ENCODE measurements at regions not wholly inside any gene's neighbourhood (a gene's known extent, or its start where the extent isn't known, plus 50 kb on each side); places are given as distances from the start of the nearest gene placed in this dataset.

- DNase-seq (ENCODE audit: low read depth, low spot score) = no peak
These were observed 240.3 kb downstream of the FAM76B start for GRCh38 chr11:95549301-95549700.

- DNase-seq (ENCODE audit: low read depth, low spot score) = no peak
These were observed 241.2 kb downstream of the FAM76B start for GRCh38 chr11:95548416-95548815.

DNA sequence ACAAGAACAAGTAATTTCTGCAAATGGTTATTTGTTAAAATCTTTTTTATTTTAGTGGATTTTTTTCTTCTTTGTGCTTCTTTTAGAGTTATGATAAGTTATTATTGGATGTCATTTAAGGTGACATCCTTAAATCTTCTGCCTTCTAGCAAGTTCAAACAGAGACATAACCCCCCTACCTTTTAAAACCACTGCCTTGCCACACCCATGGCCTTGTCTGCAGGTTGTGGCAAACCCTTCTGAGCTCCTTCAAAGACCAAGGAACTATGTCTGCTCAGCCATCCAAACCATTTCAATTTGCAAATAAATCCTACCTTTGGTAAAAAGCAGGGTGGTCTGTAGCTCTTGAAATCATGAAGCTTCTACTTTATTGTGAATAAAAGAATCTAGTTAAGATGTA is 241.6 kb downstream of the FAM76B start:
- no peak for DNase-seq (ENCODE audit: low read depth, low spot score)

- no peak for DNase-seq (ENCODE audit: low read depth, low spot score)
These were observed 242.4 kb downstream of the FAM76B start for GRCh38 chr11:95547186-95547585.

DNA sequence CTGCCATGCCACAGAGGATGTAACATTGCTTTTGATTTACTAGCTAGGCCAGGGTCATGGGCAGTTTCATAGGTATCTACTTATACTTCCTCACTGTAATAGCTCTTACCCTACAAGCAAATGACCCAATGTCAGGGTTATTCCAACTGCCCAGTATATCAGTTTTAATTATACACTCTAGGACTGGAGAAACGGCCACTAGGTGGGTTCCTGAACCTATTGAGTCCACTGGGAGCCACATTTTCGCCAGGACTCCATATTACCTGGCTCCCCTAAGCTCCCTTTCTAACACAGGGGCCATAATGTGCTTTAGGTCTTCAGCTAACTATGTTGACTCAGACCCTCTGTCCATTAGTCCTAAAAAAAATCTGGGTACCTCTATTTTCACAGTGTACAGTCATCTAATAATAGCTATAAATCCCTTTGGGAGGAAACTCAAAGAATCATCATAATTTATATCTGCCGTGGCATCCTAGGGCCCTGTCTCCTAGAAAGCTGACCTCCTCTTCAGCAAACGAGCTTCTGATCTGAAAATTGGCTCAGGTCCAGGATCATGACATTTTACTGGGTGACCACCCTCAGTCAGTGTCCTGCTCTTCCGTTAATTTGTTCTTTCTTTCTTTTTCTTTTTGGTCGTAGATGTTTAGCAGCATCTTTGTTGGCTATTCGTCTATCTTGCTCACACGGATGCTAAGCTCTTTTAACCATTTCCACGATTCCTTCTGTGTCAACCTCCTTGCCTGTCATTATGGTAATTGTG is 244.3 kb downstream of the FAM76B start:
- DNase-seq (ENCODE audit: low read depth, low spot score) = no peak

DNA sequence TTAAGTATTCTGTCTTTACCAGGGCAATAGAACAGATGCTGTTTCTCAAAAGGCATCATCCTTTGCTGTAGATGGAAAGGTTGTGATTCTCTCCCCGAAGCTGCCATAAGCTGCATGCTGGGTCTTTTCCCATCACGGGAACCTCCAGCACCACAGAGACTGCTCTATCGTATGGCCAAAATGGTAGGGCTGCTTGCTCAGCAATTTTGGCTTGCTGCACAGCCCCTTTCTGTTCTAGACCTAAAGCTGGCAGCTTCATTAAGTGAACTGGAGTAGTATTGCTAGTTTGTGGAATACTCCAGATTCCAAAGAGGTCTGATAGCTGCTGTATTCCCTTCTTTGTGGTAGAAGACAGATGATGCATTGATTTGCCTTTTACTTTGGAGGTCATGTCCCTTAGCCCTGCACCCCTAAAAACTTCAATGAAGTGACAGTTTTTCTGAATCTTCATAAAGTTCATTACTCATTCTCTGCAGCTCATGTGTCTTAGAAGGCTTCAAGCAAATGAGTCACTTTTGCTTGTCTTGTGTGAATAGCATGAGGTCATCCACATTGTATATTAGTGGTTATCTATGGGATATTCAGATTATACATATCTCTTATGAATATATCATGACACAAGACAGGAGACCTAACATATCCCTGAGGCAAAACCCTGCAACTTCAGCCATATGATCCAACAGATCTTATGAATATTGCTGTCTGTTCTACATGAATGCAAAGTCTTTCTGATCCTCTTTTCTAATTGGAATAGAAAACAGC is 245.3 kb downstream of the FAM76B start:
- DNase-seq (ENCODE audit: low read depth, low spot score) = no peak

GRCh38 chr11:95542868-95543551 is 246.6 kb downstream of the FAM76B start:
- DNase-seq (ENCODE audit: low read depth, low spot score) = no peak

DNA sequence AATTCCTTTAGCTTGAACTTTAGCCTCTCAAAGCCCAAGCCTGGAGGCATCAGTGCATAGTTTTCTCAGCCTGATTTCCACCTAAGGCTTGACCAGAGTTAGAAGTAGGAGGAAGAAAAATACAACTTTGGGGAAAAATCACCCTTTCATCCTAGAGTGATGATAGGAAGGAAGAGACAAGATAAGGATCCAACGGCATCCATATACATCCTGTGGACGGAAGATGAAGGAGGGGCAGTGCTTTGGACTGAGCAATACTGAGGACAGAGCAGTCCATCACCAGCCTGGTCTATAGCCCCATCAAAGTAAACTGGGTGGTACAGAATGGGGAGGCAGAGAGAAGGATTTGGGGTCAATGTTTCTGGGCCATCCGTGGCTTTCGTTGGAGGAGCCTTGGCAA is 247.9 kb downstream of the FAM76B start:
- DNase-seq (ENCODE audit: low read depth, low spot score) = no peak

- DNase-seq (ENCODE audit: low read depth, low spot score) = no peak
These were observed 253.4 kb downstream of the FAM76B start for GRCh38 chr11:95536047-95536690.

DNA sequence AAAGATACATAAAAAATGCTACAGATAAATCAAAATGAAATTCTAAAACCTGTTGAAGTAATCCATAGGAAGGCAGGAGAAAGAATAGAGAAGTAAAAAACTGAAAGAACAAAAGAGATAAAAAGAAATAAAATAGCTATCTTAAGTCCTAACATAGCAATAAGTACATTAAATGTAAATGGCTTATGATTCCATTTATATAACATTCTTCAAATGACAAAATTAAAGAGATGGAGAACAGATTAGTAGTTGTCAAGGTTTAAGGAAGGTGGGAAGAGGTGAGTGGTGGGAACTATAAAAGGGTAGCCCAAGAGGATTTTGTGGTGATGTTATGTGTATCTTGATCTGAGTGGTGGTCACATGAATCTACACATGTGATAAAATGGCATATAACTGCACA is 254.8 kb downstream of the FAM76B start:
- DNase-seq (ENCODE audit: low read depth, low spot score) = no peak

DNA sequence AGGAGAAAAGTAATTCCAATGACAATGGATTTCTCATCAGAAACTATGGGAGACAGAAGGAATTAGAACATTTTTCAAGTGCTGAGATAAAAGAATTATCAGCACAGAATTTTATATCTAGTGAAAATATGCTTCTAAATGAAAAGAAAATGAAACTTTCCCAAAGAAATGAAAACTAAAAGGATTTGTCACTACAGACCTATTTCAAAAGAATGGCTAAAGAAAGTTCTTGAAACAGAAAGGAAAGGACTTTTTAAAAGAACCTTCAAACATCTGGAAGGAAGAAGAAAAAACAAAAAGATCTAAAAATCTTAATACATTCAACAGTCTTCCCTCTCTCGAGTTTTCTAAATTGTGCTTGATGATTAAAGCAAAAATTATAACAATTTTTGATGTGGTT is 255.4 kb downstream of the FAM76B start:
- no peak for DNase-seq (ENCODE audit: low read depth, low spot score)

DNA sequence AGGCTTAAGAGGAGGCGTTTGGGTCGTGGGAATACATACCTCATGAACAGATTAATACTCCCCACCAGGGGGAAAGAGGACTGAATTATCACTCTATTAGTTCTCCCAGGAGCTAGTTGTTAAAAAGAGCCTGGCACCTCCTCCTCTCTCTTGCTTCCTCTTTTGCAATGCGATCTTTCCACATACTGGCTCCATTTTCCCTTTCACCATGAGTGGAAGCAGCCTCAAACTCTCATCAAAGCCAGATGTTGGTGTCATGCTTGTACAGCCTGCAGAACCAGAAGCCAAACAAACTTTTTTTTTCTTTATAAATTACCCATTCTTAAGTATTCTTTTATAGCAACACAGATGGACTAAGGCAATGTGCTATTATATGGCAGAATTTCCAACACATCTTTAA is 258.5 kb downstream of the FAM76B start:
- no peak for DNase-seq (ENCODE audit: low read depth, low spot score)

DNA sequence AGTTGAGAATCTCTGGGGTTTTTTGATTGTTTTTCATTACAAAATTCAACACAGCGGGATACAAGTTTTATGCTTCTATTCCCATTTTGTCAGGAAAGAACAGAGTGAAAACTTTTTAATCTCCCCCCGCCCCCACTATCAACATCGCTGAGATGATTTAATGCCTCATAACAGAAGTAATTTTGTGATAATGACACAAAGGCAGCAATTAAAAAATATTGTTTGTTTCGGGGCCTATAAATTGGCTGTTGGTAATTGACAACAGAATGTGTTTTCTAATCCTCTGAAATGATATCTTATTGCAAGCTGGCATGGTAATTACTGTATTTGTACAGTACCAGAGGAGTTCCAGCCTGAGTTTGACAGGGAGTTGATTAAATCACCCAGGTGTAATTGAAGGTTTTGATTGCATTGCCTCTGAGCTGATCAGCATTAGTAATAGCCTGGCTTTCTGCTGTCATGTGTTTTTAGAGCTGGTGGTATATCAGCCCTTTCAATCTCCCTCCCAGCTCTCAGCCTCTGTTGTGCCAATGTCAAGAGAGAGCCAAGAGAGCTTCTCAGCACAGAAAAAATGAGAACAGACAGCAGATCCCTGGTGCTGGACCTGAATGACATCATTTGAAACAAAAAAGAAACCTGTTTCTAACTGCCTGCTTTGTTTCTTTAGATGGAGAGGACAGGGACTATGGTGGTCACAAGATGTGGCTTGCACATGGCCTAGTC is 265.1 kb downstream of the FAM76B start:
- DNase-seq (ENCODE audit: low read depth, low spot score) = no peak

DNA sequence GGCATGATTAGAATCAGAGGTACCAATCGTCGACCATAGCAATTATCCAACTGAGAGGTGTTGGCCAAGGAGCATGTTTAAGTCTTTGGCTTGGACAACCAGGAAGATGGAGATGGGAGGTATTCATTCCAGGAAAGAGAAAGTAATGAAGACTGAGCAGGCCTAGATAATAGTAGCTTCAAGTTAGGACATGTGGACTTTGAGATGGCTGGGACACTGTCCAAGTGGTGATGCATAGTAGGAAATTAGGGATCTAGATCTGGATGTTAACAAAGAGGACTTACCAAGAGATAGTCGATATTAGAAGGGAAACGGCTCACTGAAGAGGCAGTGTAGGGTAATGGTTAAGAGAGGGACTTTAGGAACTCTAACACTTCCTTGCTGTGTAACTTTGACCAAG is 266.7 kb downstream of the FAM76B start:
- no peak for DNase-seq (ENCODE audit: low read depth, low spot score)

DNA sequence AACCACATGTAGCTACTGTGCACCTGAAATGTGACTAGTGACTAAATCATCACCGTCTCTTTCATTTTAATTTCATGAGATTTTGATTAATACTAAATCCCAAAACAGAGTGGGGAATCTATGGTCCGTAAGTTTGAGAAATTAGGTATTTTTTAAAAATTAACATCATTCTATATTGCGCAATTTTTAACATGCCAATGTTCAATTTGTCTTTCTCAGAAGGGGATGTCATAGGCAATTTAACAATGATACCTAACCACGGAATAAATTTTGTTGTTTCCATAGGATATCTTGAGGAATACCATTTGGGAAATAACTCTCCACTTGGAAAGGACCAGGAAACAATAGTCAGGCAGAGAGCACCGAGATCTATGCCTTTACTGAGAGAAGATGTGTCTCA is 267.7 kb downstream of the FAM76B start:
- DNase-seq (ENCODE audit: low read depth, low spot score) = no peak

DNA sequence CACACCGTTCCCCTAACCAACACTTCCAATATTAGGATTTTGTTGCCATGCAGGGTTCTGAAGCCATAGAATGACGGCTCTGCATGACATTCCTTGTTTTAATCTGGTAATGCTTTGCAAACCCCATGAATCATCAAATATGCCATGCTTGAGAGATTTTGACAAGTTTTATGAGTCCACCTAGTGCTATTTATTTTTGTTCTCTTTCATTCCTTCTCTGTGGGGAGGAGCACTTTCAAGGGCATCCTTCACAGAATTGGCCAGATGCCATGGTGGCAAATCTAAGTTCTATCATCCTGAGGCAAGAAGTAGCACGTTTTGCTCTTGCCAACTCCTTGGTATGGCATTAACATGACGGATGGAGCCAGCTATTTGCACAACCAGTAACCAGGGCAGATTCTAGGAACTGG is 268.4 kb downstream of the FAM76B start:
- no peak for DNase-seq (ENCODE audit: low read depth, low spot score)

- no peak for DNase-seq (ENCODE audit: low read depth, low spot score)
These were observed 269.0 kb downstream of the FAM76B start for GRCh38 chr11:95520369-95521132.

DNA sequence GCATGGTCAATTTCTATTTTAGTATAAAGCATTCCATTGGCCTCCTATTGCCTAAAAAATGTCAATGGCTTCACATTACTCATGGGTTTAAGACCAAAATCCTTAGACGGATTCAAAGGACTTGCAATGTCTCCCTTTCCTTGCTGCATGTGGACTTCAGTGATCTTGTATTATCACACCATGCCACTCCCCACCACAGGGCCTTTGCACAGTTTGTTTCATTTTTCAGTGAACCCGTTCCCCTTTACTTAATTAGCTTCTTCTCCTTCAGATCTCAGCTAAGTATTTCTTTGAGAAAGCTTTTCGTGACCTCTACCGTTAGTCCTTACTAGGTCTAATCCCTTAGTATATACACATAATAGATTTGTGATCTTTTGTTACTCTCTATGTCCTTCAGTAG is 269.7 kb downstream of the FAM76B start:
- DNase-seq (ENCODE audit: low read depth, low spot score) = no peak

DNA sequence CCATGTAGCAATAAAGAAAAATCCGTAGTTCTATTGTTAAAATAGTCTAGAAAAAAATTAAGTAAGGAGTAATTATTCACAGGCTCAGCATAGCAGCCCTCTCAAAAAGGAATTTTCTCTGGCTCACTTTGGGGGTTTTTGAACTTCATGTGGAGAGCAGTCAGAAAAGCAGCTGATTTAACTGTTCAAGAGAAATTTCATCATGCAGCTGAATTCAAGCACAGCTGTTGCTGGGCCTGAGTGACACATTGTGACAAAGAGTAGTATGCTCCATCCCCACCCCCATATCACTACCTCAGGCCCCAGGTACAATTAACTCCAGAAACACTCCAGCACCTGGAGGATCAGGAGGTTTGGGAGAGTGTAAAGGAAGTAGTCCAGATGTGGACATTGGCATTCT is 272.1 kb downstream of the FAM76B start:
- no peak for DNase-seq (ENCODE audit: low read depth, low spot score)

GRCh38 chr11:95516786-95517185 is 272.8 kb downstream of the FAM76B start:
- no peak for DNase-seq (ENCODE audit: low read depth, low spot score)

GRCh38 chr11:95516175-95516574 is 273.4 kb downstream of the FAM76B start:
- DNase-seq (ENCODE audit: low read depth, low spot score) = no peak
